ENCODE measurements at regions not wholly inside any gene's neighbourhood (a gene's known extent, or its start where the extent isn't known, plus 50 kb on each side); places are given as distances from the start of the nearest gene placed in this dataset.

DNA sequence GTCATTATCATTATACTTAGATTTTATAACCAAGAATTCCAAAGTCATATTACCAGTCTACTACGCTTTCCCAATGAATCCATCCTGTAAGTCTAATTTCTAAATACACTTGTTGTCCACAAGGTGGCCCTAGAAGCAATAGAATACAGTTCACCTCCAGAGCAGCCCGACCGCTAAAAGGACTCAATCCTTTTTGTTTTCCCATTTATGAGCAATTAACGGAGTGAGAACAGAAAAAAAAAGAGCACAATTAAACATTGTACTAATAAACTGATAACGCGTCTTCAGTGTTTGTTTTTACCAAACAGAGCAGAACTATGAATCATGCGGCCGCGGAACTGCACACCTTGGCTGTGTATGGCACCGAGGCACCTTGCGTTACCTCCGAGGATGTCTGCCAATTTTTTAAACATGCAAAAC lies 160.7 kb upstream of the DAPK1 start:
- TF ChIP-seq, protein P1, sequence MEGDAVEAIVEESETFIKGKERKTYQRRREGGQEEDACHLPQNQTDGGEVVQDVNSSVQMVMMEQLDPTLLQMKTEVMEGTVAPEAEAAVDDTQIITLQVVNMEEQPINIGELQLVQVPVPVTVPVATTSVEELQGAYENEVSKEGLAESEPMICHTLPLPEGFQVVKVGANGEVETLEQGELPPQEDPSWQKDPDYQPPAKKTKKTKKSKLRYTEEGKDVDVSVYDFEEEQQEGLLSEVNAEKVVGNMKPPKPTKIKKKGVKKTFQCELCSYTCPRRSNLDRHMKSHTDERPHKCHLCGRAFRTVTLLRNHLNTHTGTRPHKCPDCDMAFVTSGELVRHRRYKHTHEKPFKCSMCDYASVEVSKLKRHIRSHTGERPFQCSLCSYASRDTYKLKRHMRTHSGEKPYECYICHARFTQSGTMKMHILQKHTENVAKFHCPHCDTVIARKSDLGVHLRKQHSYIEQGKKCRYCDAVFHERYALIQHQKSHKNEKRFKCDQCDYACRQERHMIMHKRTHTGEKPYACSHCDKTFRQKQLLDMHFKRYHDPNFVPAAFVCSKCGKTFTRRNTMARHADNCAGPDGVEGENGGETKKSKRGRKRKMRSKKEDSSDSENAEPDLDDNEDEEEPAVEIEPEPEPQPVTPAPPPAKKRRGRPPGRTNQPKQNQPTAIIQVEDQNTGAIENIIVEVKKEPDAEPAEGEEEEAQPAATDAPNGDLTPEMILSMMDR (IDR thresholded peaks at IDR 0.05 in 2 of 3, conservative IDR thresholded peaks at IDR 0.05 in 1 of 3; ENCODE audit: borderline replicate concordance in 1 of 3, insufficient read depth in 1 of 3, low read depth in 2 of 3, low read length in 2 of 3) = peak; percentile 40 to 73 (median 65); a peak in 5 of 6 replicates
- TF ChIP-seq EZH2 (IDR thresholded peaks at IDR 0.05) (no peak), EGR1 (IDR thresholded peaks at IDR 0.05; ENCODE audit: low read depth) (no peak)

Measured in HCT116 (cell line).